Activated gamma-delta T cell (primary cell): ENCODE measurements at regions not wholly inside any gene's neighbourhood (a gene's known extent, or its start where the extent isn't known, plus 50 kb on each side); places are given as distances from the start of the nearest gene placed in this dataset.
"Not testable (repeated sequence)": the region's sequence is repeated elsewhere in the genome, so short reads cannot be mapped to it uniquely, and the experiment has no call there.

Source experiments
- DNase-seq: peaks from one replicate; lab custom pipeline; 2025; lab: John Stamatoyannopoulos, UW

DNA sequence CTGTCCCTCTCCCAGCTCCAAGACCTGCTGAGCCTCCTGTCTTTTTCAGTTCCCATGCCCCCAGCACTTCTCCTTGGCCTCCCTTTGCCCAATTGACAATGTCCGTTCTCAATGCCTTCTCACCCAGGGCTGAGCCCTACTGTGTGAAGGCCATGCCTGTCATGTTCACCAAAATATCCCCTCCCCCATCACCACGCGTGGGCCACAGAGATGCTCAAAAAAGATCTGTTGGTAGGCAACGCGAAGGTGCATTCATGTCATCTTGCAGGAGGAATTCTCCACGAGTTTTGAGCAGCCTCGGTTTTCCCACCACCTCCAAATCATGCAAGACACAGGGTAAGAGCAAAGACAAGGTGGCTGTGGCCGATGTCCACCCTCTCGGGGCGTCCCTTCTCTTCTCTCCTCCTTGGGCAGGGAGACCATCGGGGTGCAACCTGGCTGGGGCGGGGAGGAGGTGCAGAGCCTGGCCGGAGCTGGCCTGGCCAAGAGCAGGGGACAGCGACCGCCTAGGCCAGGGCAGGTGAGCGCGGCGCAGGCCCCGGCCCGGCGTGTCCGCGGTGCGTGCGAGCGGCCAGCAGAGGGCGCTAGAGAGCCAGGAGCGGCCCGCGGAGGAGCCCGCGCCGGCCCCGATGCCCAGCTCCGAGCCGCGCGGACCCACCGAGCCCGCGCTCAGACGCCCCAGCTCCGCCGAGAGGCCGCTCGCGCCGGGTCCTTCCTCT is 56.3 kb upstream of the KRTAP5-11 start:
- peak; percentile 27 for DNase-seq

- DNase-seq: not testable (repeated sequence)
Observed at GRCh38 chr11:71639520-71639849, 56.8 kb upstream of the KRTAP5-11 start.

- not testable (repeated sequence) for DNase-seq
Observed at GRCh38 chr11:71639916-71640315, 57.2 kb upstream of the KRTAP5-11 start.

DNA sequence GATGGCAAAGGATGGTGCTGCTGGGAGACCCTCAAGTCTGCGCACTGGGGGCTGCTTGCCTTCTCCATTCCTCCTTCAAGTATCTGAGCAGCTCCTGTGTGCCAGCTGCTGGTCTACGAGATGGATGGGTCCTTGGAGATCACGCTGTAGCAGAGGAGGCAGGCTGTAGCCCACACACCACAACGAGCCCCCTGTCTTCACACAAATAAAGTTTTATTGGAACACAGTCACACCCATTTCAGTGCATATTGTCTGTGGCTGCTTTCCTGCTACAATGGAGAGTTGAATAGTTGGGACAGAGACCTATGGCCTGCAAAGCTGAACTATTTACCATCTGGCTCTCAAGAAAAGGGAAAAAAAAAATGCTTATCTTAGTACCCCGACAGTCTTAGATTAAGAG is 64.4 kb upstream of the KRTAP5-11 start:
- not testable (repeated sequence) for DNase-seq

GRCh38 chr11:71652998-71653397 is 70.3 kb upstream of the KRTAP5-11 start:
- not testable (repeated sequence) for DNase-seq

DNA sequence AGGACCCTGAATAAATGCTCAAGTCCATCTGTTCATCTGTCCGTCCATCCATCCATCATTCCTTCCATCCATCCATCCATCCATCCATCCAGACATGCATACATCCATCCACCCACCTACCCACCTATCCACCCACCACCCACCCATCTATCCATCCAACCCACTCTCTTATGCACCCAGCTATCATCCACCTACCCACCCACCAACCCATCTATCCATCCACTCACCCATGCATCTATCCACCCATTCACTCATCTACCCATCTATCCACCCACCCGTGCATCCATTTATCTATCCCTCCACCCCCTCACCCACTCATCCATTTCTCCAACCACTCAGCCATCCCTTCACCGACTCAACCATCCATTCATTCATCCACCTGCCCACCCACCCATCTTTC is 71.7 kb upstream of the KRTAP5-11 start:
- not testable (repeated sequence) for DNase-seq

DNA sequence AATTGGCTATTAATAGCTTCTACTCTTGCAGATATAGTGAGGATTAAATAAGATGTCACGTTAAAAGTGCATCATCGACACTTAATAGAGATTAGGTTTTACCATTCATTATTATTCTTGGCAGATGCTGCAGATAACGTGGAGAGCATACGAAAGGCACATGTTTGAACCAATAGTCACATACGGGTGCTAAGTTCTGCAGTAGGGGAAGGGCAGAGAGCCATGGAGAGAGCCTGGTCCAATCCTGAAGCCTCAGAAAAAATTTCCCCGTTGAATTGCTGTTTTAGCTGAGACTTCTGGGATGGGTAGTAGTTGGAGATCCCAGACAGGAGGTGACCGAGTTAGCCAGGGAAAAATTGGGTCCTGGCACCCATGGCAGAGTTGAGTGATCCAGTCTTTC is 72.4 kb upstream of the KRTAP5-11 start:
- not testable (repeated sequence) for DNase-seq

- not testable (repeated sequence) for DNase-seq
Observed at GRCh38 chr11:71656513-71656912, 73.8 kb upstream of the KRTAP5-11 start.

DNA sequence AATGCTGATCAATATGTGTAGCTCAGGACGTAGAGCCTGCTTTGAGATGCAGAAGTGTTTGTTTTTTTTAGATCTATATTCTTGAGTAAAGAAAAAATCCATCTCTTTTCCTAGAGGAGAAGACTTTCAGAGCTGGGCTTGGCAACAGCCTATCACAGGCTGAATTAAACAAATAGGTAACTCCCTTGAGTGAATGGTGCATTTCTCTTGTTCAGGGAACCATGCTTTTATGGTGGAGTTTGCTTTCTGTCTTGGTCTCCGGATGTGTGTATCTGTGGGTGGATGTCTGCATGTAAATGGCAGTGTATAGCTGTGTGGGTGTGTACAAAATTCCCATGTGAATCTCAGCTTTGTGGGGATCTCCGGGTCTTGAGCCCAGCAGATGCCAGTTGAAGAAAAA is 82.3 kb upstream of the KRTAP5-11 start:
- not testable (repeated sequence) for DNase-seq

DNA sequence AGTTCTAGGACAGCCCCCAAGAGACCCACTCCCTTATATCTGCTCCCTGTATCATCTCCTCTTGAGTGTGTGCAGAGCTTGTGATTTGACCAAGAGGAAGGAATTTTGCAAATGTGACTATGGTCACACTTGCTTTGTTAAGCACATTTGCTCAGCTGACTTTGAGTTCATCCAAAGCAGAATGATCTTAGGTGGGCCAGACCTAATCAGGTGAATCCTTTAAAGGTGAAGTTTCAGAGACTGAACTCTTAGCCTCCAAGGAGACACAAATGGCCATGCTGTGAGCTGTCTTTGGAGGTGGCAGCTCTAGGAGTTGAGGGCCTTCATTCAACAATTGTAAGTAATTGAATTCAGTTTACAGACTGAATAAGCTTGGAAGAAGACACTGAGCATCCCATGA is 115.4 kb upstream of the KRTAP5-11 start:
- not testable (repeated sequence) for DNase-seq

DNA sequence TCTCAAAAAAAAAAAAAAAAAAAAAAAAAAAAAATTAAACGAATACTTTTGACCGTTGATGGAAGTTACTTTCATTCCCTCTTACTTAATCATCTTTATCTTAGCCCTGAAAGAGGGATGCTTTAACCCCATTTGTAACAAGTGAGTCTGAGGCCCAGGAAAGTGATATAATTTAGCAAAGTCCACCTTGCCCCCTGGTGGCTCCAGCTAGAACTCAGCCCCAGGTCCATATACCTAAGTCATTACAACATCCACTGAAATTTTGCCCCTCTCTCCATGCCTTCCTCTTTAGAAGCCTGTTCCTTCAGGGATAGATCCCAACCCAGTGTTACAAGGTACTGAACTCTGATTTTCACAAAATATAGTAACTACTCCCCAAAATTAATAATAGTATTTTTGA is 116.3 kb upstream of the KRTAP5-11 start:
- not testable (repeated sequence) for DNase-seq

DNA sequence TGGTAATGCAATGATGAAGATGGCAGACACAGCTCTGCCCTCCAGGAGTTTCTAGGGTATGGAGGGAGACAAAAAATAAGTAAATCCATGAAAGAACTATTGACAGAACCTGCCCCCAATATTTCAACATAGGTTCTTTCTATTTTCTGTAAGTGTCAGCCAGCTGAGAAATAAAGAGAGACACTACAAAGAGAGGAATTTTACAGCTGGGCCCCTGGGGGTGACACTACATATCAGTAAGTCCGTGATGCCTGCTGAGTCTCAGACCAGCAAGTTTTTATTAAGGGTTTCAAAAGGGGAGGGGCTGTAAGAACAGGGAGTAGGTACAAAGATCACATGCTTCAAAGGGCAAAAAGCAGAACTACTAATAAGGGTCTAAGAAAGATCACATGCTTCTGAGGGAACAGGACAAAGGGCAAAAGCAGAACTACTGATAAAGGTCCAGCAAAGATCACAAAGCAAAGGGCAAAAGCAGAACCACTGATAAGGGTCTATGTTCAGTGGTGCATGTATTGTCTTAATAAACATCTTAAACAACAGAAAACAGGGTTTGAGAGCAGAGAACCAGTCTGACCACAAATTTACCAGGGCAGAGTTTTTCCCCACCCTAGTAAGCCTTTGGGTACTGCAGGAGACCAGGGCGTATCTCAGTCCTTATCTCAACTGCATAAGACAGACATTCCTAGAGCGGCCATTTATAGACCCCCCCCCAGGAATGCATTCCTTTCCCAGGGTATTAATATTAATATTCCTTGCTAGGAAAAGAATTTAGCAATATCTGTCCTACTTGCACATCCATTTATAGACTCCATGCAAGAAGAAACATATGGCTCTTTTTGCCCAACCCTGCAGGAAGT is 119.0 kb upstream of the KRTAP5-11 start:
- DNase-seq: not testable (repeated sequence)

- not testable (repeated sequence) for DNase-seq
Observed at GRCh38 chr11:71705086-71705737, 122.5 kb upstream of the KRTAP5-11 start.

DNA sequence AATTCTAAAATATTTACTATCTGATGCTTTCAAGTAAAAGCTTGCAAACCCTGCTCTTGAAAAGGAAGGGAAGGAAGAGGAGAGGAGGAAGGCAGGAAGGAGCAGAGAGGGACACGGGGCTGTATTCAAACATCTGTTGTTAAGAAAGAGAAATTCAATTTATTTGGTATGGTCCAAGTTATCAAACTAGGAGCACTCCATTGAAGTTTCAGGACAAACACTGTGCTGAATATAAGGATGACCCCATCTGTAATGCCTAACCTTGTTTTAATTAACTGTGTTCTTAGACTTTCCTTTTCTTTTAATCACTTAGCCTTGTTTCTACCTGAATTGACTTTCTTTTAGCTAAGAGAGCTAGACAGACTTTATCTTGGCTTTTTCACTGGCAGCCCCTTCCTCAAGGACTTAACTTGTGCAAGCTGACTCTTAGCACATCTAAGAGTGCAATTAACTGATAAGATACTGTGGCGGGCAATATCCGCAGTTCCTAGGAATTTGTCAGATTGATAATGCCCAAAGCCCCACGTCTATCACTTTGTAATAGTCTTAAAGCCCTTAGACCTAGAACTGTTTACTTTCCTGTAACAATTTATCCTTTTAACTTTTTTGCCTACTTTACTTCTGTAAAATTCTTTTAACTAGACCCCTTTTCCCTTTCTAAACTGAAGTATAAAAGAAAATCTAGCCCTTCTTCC is 123.2 kb upstream of the KRTAP5-11 start:
- not testable (repeated sequence) for DNase-seq

DNA sequence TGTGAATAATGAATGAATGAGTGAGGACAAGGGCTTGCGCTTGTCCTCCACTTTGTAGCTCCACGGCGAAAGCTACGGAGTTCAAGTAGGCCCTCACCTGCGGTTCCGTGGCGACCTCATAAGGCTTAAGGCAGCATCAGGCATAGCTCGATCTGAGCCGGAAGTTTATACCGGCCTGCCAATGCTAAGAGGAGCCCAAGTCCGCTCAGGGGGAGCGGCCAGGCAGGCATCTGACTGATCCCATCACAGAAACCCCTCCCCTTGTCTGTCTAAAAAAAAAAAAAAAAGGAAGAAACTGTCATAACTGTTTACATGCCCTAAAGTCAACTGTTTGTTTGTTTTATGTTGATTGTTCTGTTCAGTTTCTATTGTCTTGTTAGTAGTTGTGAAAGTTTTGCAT is 124.4 kb upstream of the KRTAP5-11 start:
- not testable (repeated sequence) for DNase-seq

DNA sequence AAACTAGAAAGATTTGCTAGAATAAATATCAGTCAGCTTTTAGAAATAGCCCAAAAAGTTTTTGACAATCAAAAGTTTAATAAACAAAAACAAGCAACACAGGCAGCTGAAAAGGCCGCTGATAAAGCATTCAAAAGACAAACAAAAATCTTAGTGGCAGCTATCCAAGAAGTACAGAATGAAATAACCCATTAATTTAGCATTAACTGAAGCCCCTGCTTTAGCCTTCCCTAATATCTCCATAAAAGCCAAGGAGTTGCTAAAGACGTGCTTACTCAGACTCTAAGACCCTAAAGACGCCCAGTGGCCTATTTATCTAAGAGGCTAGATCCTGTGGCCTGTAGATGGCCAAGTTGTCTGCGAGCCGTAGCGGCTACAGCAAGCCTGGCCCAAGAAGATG is 123.5 kb upstream of the DEFB108B start:
- DNase-seq: not testable (repeated sequence)

GRCh38 chr11:71710171-71710671 is 122.8 kb upstream of the DEFB108B start:
- not testable (repeated sequence) for DNase-seq

- not testable (repeated sequence) for DNase-seq
Observed at GRCh38 chr11:71710701-71711385, 122.2 kb upstream of the DEFB108B start.

DNA sequence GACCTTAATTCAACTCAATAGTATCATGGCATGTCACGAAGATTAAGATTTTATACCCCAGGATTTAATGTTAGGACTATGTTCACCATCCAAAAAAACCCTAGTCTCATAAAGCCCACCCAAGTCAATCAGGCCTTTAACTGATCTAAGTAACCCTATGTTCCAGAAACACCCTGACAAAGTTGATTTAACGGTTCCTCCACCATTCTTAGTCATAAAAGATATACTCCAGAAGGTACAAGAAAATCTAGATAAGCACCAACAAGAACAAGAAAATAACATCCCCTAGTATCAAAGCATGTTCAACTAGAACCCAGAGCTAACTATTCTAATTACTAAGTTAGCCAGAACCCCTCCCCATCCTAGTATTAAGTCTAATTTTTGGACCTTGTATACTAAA is 120.7 kb upstream of the DEFB108B start:
- DNase-seq: not testable (repeated sequence)

- DNase-seq: not testable (repeated sequence)
Observed at GRCh38 chr11:71712846-71713245, 120.2 kb upstream of the DEFB108B start.

DNA sequence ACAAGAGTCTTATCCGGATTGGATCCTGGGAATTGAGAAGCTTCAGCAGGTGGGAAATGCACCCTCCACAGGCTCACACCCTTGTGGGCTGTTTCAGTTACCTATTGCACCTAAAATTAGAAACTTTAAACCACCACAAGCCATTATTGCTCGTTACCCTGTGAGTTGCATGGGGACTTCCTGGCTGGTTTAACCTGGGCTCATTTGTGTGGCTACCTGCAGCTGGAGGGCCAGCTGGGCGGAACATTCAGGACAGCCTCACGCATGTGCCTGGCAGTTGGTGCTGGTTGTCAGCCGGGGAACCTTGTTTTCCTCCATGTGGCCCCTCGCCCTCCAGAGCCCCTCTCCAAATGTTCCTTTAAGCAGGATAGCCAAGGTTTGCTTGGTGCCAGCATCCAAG is 118.5 kb upstream of the DEFB108B start:
- DNase-seq: not testable (repeated sequence)
